Stomach (tissue), 4 donors: ENCODE measurements at regions not wholly inside any gene's neighbourhood (a gene's known extent, or its start where the extent isn't known, plus 50 kb on each side); places are given as distances from the start of the nearest gene placed in this dataset.

Experiments used
- CTCF ChIP-seq, 7 experiments: fragments of 450-650 bp in 4 of 7; fragments of 200-600 bp in 3 of 7; sonication (generic) in 3 of 7; IDR thresholded peaks; one replicate each; pipeline ENCODE4 v1.5.1; 2016 to 2019; ENCODE audit warnings: antibody characterized with exemption in 7 of 7, control low read depth in 2 of 7, mild to moderate bottlenecking in 1 of 7
- EP300 ChIP-seq: sonication (generic); formaldehyde crosslinking; IDR thresholded peaks from one replicate; pipeline ENCODE4 v1.6.1; 2017; ENCODE audit warnings: antibody characterized with exemption
- POLR2A ChIP-seq, 4 donors: fragments of 450-650 bp; IDR thresholded peaks; one replicate each; pipeline ENCODE4 v1.6.1; 2016; ENCODE audit warnings: antibody characterized with exemption in 4 of 4, control low read depth in 2 of 4, mild to moderate bottlenecking in 1 of 4, moderate library complexity in 1 of 4
- POLR2AphosphoS5 ChIP-seq, 3 donors: sonication (generic); formaldehyde crosslinking; IDR thresholded peaks; one replicate each; pipeline ENCODE4 v1.6.1; 2016; ENCODE audit warnings: antibody characterized with exemption in 3 of 3

- TF ChIP-seq CTCF (IDR thresholded peaks at IDR 0.05) (no peak), POLR2A (IDR thresholded peaks at IDR 0.05) (no peak), EP300 (no peak), POLR2AphosphoS5 (IDR thresholded peaks at IDR 0.05) (no peak)
These were observed 118.6 kb upstream of the ADGRF1 start for GRCh38 chr6:47160702-47161101.
